ENCODE measurements at regions not wholly inside any gene's neighbourhood (a gene's known extent, or its start where the extent isn't known, plus 50 kb on each side); places are given as distances from the start of the nearest gene placed in this dataset.

GRCh38 chr14:98364961-98365360, 907.0 kb downstream of the BCL11B start:
- no peaks in the 10 kb centered on the region for H3K36me3 Mint-ChIP-seq (ENCODE audit: unreplicated experiment)
- no peak overlapping the region for H3K4me3 Mint-ChIP-seq (ENCODE audit: unreplicated experiment)
- no peak overlapping the region for H3K27ac Mint-ChIP-seq (ENCODE audit: unreplicated experiment)
- H3K9me3 Mint-ChIP-seq (ENCODE audit: unreplicated experiment), result no peaks in the 10 kb centered on the region
- no peak for DNase-seq
- no peaks in the 10 kb centered on the region for H3K4me1 Mint-ChIP-seq (ENCODE audit: low read depth, unreplicated experiment)
- TF ChIP-seq CTCF (IDR thresholded peaks at IDR 0.05; ENCODE audit: partially characterized antibody, unreplicated experiment), result no peak
- no peaks in the 10 kb centered on the region for H3K27me3 Mint-ChIP-seq (ENCODE audit: unreplicated experiment)

GRCh38 chr14:98366429-98366828, 905.6 kb downstream of the BCL11B start:
- Mint-ChIP-seq H3K27ac (ENCODE audit: unreplicated experiment) (no peak overlapping the region), H3K4me3 (ENCODE audit: unreplicated experiment) (no peak overlapping the region), H3K9me3 (ENCODE audit: unreplicated experiment) (peaks cover 1% of the 10 kb centered on the region), H3K27me3 (ENCODE audit: unreplicated experiment) (no peaks in the 10 kb centered on the region), H3K36me3 (ENCODE audit: unreplicated experiment) (no peaks in the 10 kb centered on the region), H3K4me1 (ENCODE audit: low read depth, unreplicated experiment) (no peaks in the 10 kb centered on the region)
- DNase-seq, result no peak
- no peak for TF ChIP-seq CTCF (IDR thresholded peaks at IDR 0.05; ENCODE audit: partially characterized antibody, unreplicated experiment)

GRCh38 chr14:98368221-98368620, 903.8 kb downstream of the BCL11B start:
- Mint-ChIP-seq H3K4me1 (ENCODE audit: low read depth, unreplicated experiment) (no peaks in the 10 kb centered on the region), H3K9me3 (ENCODE audit: unreplicated experiment) (peaks cover 1% of the 10 kb centered on the region), H3K36me3 (ENCODE audit: unreplicated experiment) (no peaks in the 10 kb centered on the region), H3K4me3 (ENCODE audit: unreplicated experiment) (no peak overlapping the region), H3K27me3 (ENCODE audit: unreplicated experiment) (peaks cover under 1% of the 10 kb centered on the region), H3K27ac (ENCODE audit: unreplicated experiment) (no peak overlapping the region)
- no peak for DNase-seq
- no peak for TF ChIP-seq CTCF (IDR thresholded peaks at IDR 0.05; ENCODE audit: partially characterized antibody, unreplicated experiment)

- no peak overlapping the region for H3K4me3 Mint-ChIP-seq (ENCODE audit: unreplicated experiment)
- H3K4me1 Mint-ChIP-seq (ENCODE audit: low read depth, unreplicated experiment), result no peaks in the 10 kb centered on the region
- H3K27ac Mint-ChIP-seq (ENCODE audit: unreplicated experiment), result no peak overlapping the region
- no peaks in the 10 kb centered on the region for H3K36me3 Mint-ChIP-seq (ENCODE audit: unreplicated experiment)
- H3K27me3 Mint-ChIP-seq (ENCODE audit: unreplicated experiment), result peaks cover 2% of the 10 kb centered on the region
- DNase-seq, result no peak
- TF ChIP-seq CTCF (IDR thresholded peaks at IDR 0.05; ENCODE audit: partially characterized antibody, unreplicated experiment), result no peak
- H3K9me3 Mint-ChIP-seq (ENCODE audit: unreplicated experiment), result peaks cover 1% of the 10 kb centered on the region
Observed at GRCh38 chr14:98368916-98369315, 903.1 kb downstream of the BCL11B start.

- peaks cover 2% of the 10 kb centered on the region for H3K27me3 Mint-ChIP-seq (ENCODE audit: unreplicated experiment)
Observed at GRCh38 chr14:98369344-98369743, 902.7 kb downstream of the BCL11B start.

More at GRCh38 chr14:98369344-98369743, 902.7 kb downstream of the BCL11B start:
- peaks cover 1% of the 10 kb centered on the region for H3K9me3 Mint-ChIP-seq (ENCODE audit: unreplicated experiment)
- H3K36me3 Mint-ChIP-seq (ENCODE audit: unreplicated experiment), result no peaks in the 10 kb centered on the region
- H3K4me3 Mint-ChIP-seq (ENCODE audit: unreplicated experiment), result no peak overlapping the region
- TF ChIP-seq CTCF (IDR thresholded peaks at IDR 0.05; ENCODE audit: partially characterized antibody, unreplicated experiment), result no peak
- H3K4me1 Mint-ChIP-seq (ENCODE audit: low read depth, unreplicated experiment), result no peaks in the 10 kb centered on the region
- H3K27ac Mint-ChIP-seq (ENCODE audit: unreplicated experiment), result no peak overlapping the region
- no peak for DNase-seq
